ENCODE measurements at regions not wholly inside any gene's neighbourhood (a gene's known extent, or its start where the extent isn't known, plus 50 kb on each side); places are given as distances from the start of the nearest gene placed in this dataset.

DNA sequence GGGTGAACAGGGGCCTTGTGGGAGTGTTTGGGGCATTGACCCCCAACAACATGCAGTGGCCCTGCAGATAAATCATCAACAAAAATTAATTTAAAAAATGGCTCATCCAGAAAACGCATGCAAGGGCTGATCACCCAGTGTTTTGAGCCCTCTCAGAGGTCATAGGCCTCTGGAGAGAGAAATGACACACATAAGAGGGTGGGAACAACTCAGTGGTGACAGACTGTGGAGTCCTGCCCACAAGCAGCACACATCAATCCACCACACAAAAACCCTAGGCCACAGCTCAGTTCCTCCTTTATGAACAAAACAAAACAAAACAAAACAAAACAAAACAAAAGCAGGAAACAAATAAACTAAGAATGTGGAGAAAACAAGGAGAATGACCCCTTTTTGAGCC, 351.7 kb upstream of the SPHKAP start:
- no peak for DNase-seq
- no peaks in the 10 kb centered on the region for H3K4me1 ChIP-seq
- no peaks in the 10 kb centered on the region for H3K27me3 ChIP-seq
- no peaks in the 10 kb centered on the region for H3K36me3 ChIP-seq
- no peak overlapping the region for H3K4me3 ChIP-seq (ENCODE audit: low read depth, low read length)
- H3K9me3 ChIP-seq: no peaks in the 10 kb centered on the region; the same call in 1 of the 2 replicates
- no peak for TF ChIP-seq CTCF (IDR thresholded peaks at IDR 0.05; ENCODE audit: low read depth, low read length)

DNA sequence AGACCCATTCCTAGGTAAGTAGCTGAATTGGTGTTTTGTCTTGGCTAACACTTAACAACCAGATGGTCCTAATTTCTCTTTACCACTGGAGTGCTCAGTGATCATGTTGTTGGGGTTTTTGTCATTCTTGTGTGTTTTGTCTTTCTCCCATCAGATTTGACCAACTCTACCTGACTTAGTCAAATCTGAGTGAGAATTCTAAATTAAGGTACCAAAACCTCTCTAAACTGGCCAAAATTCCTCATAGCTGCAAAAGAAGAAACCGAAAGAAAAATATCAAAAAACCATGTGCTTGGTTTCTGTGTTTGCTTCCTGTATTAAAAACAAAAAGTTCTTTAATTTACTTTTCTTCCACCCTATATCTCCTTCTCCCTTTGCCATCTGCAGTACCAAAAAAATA, 350.7 kb upstream of the SPHKAP start:
- H3K4me3 ChIP-seq (ENCODE audit: low read depth, low read length): no peak overlapping the region
- no peaks in the 10 kb centered on the region for H3K4me1 ChIP-seq
- TF ChIP-seq CTCF (IDR thresholded peaks at IDR 0.05; ENCODE audit: low read depth, low read length): no peak
- no peaks in the 10 kb centered on the region for H3K36me3 ChIP-seq
- no peaks in the 10 kb centered on the region for H3K27me3 ChIP-seq
- no peaks in the 10 kb centered on the region; the same call in 1 of the 2 replicates for H3K9me3 ChIP-seq
- no peak for DNase-seq

- DNase-seq: no peak
- no peaks in the 10 kb centered on the region for H3K27me3 ChIP-seq
- TF ChIP-seq CTCF (IDR thresholded peaks at IDR 0.05; ENCODE audit: low read depth, low read length): no peak
- no peaks in the 10 kb centered on the region for H3K36me3 ChIP-seq
- H3K4me1 ChIP-seq: no peaks in the 10 kb centered on the region
- no peaks in the 10 kb centered on the region; the same call in 1 of the 2 replicates for H3K9me3 ChIP-seq
- no peak overlapping the region for H3K4me3 ChIP-seq (ENCODE audit: low read depth, low read length)
Measured at GRCh38 chr2:228527197-228527881, 345.9 kb upstream of the SPHKAP start.

GRCh38 chr2:228526687-228527086, 345.2 kb upstream of the SPHKAP start:
- Histone ChIP-seq H3K27me3 (no peaks in the 10 kb centered on the region), H3K4me1 (no peaks in the 10 kb centered on the region), H3K4me3 (ENCODE audit: low read depth, low read length) (no peak overlapping the region), H3K9me3 (no peaks in the 10 kb centered on the region; the same call in 1 of the 2 replicates), H3K36me3 (no peaks in the 10 kb centered on the region)
- no peak for DNase-seq
- TF ChIP-seq CTCF (IDR thresholded peaks at IDR 0.05; ENCODE audit: low read depth, low read length): no peak

- Histone ChIP-seq H3K27me3 (no peaks in the 10 kb centered on the region), H3K4me1 (no peaks in the 10 kb centered on the region), H3K36me3 (no peaks in the 10 kb centered on the region), H3K4me3 (ENCODE audit: low read depth, low read length) (no peak overlapping the region), H3K9me3 (no peaks in the 10 kb centered on the region; the same call in 1 of the 2 replicates)
- no peak for TF ChIP-seq CTCF (IDR thresholded peaks at IDR 0.05; ENCODE audit: low read depth, low read length)
- DNase-seq: no peak
Measured at GRCh38 chr2:228522977-228523376, 341.5 kb upstream of the SPHKAP start.

DNA sequence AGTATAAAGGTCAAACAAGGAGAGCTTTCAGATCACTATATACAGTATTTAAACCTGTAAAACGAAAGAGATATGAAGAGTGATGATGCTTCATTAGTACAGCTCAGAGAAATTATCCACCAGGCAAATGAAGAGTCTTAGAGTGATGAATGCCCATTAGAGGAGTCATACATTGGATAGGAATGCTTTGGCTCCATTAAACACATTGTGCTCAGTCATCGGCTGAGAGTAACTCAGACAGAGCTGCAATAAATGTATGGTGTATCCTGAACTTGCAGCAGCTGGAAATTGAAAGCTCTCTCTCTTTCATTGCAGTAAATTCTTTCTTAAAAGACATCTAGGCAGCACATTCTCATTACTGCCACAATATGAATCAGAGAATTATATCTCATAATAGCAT, 340.8 kb upstream of the SPHKAP start:
- H3K27me3 ChIP-seq: no peaks in the 10 kb centered on the region
- H3K9me3 ChIP-seq: no peaks in the 10 kb centered on the region; the same call in 1 of the 2 replicates
- no peak for TF ChIP-seq CTCF (IDR thresholded peaks at IDR 0.05; ENCODE audit: low read depth, low read length)
- no peak overlapping the region for H3K4me3 ChIP-seq (ENCODE audit: low read depth, low read length)
- no peaks in the 10 kb centered on the region for H3K4me1 ChIP-seq
- no peak for DNase-seq
- H3K36me3 ChIP-seq: no peaks in the 10 kb centered on the region
